GM12873 (cell line): ENCODE measurements at regions not wholly inside any gene's neighbourhood (a gene's known extent, or its start where the extent isn't known, plus 50 kb on each side); places are given as distances from the start of the nearest gene placed in this dataset.

Experiments
- TF ChIP-seq, protein P1 (sequence below): IDR thresholded peaks from 2 replicates; pipeline ENCODE4 v1.5.1; 2012; ENCODE audit warnings: low read depth, mild to moderate bottlenecking, moderate library complexity, low read length, control low read depth; ENCODE audit not compliant: insufficient read depth; ENCODE audit errors: missing control alignments

DNA sequence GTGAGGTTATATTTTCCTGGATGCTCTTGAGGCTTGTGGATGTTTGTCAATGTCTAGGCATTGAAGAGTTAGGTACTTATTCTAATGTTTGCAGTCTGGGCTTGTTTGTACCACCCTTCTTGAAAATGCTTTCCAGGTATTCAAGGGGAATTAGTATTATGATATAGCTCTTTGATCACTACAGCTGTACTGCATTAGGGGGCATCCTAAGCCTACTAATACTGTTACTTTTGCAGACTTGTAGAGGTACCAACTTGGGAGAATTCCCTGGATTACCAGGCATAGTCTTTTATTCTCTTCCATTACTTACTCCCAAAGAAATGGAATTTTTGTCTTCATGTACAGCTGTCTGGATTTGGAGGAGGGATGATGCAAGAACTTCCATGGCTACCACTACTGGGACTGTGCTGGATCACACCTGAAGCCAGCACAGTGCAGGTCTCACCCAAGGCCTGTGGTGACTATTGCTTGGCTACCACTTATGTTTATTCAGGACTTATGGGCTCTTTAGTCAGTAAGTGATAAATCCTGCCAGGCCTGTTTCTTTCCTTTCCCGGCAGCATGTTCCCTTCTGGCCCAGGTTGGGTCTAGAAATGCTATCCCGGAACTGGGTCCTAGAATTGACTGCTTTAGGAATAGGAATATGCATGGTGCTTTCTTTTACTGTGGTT is 402.9 kb downstream of the IL20RB start:
- TF ChIP-seq, protein P1, sequence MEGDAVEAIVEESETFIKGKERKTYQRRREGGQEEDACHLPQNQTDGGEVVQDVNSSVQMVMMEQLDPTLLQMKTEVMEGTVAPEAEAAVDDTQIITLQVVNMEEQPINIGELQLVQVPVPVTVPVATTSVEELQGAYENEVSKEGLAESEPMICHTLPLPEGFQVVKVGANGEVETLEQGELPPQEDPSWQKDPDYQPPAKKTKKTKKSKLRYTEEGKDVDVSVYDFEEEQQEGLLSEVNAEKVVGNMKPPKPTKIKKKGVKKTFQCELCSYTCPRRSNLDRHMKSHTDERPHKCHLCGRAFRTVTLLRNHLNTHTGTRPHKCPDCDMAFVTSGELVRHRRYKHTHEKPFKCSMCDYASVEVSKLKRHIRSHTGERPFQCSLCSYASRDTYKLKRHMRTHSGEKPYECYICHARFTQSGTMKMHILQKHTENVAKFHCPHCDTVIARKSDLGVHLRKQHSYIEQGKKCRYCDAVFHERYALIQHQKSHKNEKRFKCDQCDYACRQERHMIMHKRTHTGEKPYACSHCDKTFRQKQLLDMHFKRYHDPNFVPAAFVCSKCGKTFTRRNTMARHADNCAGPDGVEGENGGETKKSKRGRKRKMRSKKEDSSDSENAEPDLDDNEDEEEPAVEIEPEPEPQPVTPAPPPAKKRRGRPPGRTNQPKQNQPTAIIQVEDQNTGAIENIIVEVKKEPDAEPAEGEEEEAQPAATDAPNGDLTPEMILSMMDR, result no peak

DNA sequence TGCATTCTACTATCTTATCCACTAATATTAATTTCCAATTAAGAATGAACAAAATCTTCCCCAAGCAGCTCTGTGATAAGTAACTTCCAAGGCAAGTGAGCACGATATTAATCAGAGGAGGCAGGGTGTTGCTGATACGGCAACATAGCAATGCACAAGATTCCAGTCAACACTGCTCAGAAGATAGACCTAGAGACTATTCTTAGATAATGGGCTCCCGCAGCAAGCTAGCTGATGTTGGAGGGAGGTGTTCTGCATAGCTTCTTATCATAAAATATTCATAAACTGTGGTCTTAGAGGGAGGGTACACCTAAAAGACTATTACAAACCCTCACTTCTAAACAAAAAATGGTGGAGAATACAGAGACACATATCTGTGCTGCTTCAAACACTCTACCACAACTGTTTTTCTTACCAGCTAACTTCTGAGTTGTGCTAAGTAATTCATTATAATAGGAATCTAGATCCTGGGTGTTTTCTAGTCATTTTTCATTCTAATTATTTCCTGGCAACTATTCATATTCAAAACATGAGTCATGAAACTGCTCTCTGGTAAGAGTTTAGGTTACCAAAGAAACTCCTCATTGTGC is 382.0 kb upstream of the SOX14 start:
- TF ChIP-seq, protein P1, result no peak

DNA sequence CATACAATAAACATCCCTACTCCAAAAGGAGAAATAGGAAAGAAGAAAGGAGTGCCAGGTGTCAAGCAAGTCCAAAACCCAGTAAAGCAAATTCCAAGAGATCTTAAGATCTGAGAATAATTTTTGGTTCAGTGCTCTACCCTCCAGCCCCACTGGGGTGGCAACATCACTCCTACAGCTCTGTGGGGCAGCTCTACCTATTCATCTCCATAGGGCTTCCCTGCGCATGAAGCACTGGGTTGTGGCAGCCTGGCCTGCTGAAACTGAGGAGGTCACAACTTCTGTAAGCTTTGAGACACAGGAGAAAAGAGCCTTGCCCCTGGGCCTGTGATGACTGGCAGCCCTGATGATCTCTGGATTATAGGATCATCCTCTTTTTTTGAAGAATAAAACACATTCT is 378.2 kb upstream of the SOX14 start:
- TF ChIP-seq, protein P1, result no peak

DNA sequence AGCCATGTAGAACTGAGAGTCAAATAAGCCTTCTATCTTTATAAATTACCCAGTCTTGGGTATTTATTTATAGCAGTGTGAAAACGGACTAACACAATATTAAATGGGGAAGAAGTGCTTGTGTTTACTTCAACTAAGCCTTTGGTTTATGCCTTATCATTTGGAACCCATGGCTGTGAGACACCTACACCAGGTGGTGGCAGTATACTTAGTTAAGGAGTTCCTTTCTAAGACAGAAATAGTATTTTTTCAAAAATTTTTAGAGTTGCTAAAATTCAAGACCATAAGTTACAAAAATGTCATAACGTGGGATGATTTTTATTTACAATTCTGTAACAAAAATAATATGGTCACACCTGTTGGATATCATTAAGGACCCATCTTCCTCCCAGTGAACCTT is 354.5 kb upstream of the SOX14 start:
- TF ChIP-seq, protein P1, result peak; percentile 20

DNA sequence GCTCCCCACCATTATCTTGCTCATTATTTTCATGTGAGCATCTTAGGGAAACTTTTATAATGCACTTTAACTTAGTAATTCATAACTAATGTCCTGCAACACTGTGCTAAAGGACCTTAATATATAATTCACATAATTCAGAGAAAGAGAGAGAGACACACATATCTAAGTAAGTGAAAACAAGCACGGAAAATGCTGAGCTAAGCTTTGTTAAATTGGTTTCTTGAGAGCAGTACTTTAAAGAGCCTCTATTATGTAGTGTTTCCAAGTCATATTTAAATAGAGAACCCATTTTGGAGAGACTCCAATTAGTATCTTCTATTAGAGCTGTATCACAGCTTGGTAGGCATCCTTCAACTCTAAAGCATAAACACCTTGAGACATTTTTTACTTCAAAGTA is 354.1 kb upstream of the SOX14 start:
- TF ChIP-seq, protein P1, result no peak

DNA sequence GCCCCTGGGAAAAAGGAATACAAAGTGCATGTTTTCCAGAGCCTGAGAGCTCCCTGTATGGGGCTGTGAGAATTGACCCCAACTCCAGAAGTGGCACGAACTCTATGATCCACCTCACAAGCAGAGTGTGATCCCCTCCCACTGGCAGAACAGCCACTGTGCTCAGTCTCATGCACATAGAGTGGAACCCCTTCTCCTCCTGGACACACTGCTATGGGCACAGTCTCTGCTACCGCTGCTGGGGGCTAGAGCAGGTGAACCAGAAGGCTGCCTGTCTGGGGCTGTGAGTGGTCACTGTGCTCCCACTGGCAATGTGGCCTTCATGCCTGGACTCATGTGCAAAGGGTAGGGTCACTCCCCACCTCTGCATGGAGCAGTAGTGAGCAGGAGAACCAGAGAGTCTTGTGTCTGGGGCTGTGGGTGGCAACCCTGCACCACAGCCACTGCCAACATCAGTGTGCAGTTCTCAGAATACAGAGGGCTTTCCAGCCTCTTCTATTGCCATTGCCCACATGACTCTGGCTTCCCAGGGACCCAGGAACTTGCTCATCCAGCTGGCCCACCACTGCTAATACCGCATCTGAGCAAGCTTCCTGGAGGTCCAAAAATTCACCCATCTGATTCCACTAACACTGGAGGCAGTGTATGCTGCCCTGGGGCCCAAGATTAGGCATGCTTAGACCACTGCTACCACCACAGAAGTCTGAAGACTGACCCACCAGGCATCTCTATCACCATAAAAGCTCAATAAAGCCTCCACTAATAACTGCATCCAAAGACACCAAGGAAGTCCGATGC is 343.7 kb upstream of the SOX14 start:
- TF ChIP-seq, protein P1, result no peak

DNA sequence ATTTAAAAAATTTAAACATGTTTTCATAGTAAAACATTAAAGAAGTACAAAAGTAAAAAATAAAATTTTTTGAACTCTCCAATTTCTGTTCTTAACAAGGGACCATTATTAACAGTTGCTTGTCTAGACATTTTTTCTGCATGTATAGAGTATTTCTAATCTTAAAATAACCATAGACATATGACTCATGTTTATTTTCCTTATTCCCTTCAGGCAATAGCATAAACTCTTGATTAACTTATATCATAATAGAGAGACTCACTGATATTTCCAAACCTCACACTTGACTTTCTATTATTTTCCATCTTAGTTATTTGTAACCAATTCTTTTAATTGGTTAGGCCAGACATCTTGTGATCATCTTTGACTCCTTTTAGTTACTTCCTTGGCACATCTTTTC is 325.6 kb upstream of the SOX14 start:
- TF ChIP-seq, protein P1, result no peak
